ENCODE measurements at regions not wholly inside any gene's neighbourhood (a gene's known extent, or its start where the extent isn't known, plus 50 kb on each side); places are given as distances from the start of the nearest gene placed in this dataset.

GRCh38 chr1:70498666-70499065, 87.6 kb downstream of the CTH start:
- TF ChIP-seq CTCF (IDR thresholded peaks at IDR 0.05) (no peak), POLR2A (IDR thresholded peaks at IDR 0.05) (no peak)
